Loucy (cell line): ENCODE measurements at regions not wholly inside any gene's neighbourhood (a gene's known extent, or its start where the extent isn't known, plus 50 kb on each side); places are given as distances from the start of the nearest gene placed in this dataset.

Source experiments
- H2AFZ ChIP-seq: fragments of 200-600 bp; sonication (generic); 2 replicates; pipeline ENCODE4 v1.6.0; 2016; ENCODE audit warnings: antibody characterized with exemption, mild to moderate bottlenecking, low read length, moderate library complexity
- H3F3A ChIP-seq: fragments of 200-600 bp; 2 replicates; pipeline ENCODE4 v1.6.0; 2016; ENCODE audit warnings: antibody characterized with exemption, low read depth, mild to moderate bottlenecking
- H3K27me3 ChIP-seq: fragments of 200-600 bp; sonication (generic); 2 replicates; pipeline ENCODE4 v1.6.1; 2014; ENCODE audit warnings: low read length, mild to moderate bottlenecking; ENCODE audit not compliant: insufficient read depth, poor library complexity, severe bottlenecking
- H3K36me3 ChIP-seq: fragments of 200-600 bp; sonication (generic); 2 replicates; pipeline ENCODE4 v1.6.1; 2016; ENCODE audit warnings: low read length; ENCODE audit not compliant: insufficient read depth
- H3K4me1 ChIP-seq: fragments of 200-600 bp; sonication (generic); 2 replicates; pipeline ENCODE4 v1.5.1; 2014; ENCODE audit warnings: low read length, mild to moderate bottlenecking; ENCODE audit not compliant: insufficient read depth, poor library complexity, severe bottlenecking
- H3K4me2 ChIP-seq: fragments of 200-600 bp; sonication (generic); 2 replicates; pipeline ENCODE4 v1.6.0; 2014; ENCODE audit warnings: antibody characterized with exemption, low read length, low read depth, mild to moderate bottlenecking; ENCODE audit not compliant: poor library complexity, severe bottlenecking
- H3K4me3 ChIP-seq: fragments of 200-600 bp; sonication (generic); 2 replicates; pipeline ENCODE4 v1.5.1; 2014; ENCODE audit warnings: low read length, mild to moderate bottlenecking, mixed read lengths; ENCODE audit not compliant: poor library complexity, severe bottlenecking
- H3K79me2 ChIP-seq: fragments of 200-600 bp; sonication (generic); 2 replicates; pipeline ENCODE4 v1.6.1; 2014; ENCODE audit warnings: low read length; ENCODE audit not compliant: insufficient read depth
- H3K9ac ChIP-seq: fragments of 200-600 bp; sonication (generic); 2 replicates; pipeline ENCODE4 v1.6.0; 2014; ENCODE audit warnings: mild to moderate bottlenecking, low read depth, low read length, moderate library complexity; ENCODE audit not compliant: poor library complexity, severe bottlenecking
- H3K9me2 ChIP-seq: fragments of 200-600 bp; sonication (generic); replicated peaks from 2 replicates; pipeline ENCODE4 v1.6.1; 2016; ENCODE audit warnings: low read depth, low read length, mixed read lengths
- H3K9me3 ChIP-seq: fragments of 200-600 bp; sonication (generic); 2 replicates; pipeline ENCODE4 v1.6.1; 2014; ENCODE audit warnings: mild to moderate bottlenecking, antibody characterized with exemption, low read length, low read depth; ENCODE audit not compliant: insufficient read depth
- H4K20me1 ChIP-seq: fragments of 200-600 bp; sonication (generic); 2 replicates; pipeline ENCODE4 v1.6.0; 2014; ENCODE audit warnings: antibody characterized with exemption, low read length, mild to moderate bottlenecking; ENCODE audit not compliant: insufficient read depth, poor library complexity, severe bottlenecking
- EZH2phosphoT487 ChIP-seq: fragments of 200-600 bp; IDR thresholded peaks from 2 replicates; pipeline ENCODE4 v1.6.1; 2018; ENCODE audit warnings: antibody characterized with exemption, mild to moderate bottlenecking, moderate library complexity, borderline replicate concordance
- TF ChIP-seq, protein P1 (sequence below): fragments of 200-600 bp; sonication (generic); conservative IDR thresholded peaks from 2 replicates; pipeline ENCODE4 v1.5.1; 2014; ENCODE audit warnings: mild to moderate bottlenecking, antibody characterized with exemption, low read length

- Histone ChIP-seq H3K9ac (no peak overlapping the region), H2AFZ (no peak overlapping the region), H3K4me3 (no peak overlapping the region), H3K4me1 (no peaks in the 10 kb centered on the region), H3K27me3 (no peaks in the 10 kb centered on the region), H3K9me2 (no peaks in the 10 kb centered on the region), H4K20me1 (no peaks in the 10 kb centered on the region), H3F3A (no peaks in the 10 kb centered on the region), H3K79me2 (no peaks in the 10 kb centered on the region), H3K4me2 (no peak overlapping the region), H3K9me3 (no peaks in the 10 kb centered on the region), H3K36me3 (no peaks in the 10 kb centered on the region)
- TF ChIP-seq, protein P1, sequence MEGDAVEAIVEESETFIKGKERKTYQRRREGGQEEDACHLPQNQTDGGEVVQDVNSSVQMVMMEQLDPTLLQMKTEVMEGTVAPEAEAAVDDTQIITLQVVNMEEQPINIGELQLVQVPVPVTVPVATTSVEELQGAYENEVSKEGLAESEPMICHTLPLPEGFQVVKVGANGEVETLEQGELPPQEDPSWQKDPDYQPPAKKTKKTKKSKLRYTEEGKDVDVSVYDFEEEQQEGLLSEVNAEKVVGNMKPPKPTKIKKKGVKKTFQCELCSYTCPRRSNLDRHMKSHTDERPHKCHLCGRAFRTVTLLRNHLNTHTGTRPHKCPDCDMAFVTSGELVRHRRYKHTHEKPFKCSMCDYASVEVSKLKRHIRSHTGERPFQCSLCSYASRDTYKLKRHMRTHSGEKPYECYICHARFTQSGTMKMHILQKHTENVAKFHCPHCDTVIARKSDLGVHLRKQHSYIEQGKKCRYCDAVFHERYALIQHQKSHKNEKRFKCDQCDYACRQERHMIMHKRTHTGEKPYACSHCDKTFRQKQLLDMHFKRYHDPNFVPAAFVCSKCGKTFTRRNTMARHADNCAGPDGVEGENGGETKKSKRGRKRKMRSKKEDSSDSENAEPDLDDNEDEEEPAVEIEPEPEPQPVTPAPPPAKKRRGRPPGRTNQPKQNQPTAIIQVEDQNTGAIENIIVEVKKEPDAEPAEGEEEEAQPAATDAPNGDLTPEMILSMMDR, result peak; percentile 39
- TF ChIP-seq EZH2phosphoT487, result no peak
Measured at GRCh38 chr3:13145131-13145825, 72.0 kb upstream of the IQSEC1 start.

DNA sequence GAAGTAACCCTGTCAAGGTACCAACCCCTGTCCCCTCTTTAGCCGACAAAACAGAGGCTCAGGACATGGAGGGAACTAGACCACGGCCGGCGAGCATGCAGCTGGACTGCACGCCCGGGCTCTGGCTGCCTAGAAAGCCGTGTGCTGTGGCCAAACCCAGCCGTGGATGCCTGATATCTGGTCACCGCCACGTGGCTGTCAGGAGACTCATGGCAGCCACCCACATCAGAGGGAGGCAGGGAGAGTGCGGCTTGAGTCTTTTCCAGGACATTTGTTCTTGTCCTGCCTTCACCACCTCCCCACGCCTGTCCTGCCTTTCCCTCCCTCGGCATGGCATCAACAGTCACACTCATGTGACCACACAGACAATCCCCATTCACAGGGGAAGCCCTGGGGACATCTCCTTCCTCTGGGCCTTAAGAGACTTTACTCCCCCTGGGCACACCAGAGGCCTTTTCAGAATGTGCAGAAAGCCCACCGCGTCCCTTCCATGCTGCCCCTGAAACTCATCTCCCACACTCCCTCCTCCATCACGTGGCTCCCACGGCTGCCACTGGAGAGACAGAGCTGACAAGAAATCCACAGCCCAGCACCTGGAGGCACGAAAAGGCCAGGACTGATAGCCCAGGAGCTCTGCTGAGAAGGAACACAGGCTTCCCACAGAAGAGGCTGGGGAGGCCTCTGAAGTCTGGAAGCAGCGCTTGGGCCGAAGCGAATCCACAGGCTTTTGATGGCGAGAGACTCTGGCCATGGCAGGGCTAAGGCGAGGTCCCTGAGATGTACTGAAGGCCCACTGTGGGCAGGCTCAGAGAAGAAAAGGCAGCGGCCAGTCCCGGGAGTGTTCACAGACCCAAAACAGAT, 71.2 kb upstream of the IQSEC1 start:
- H3K4me1 ChIP-seq, result no peaks in the 10 kb centered on the region
- no peak overlapping the region for H3K9ac ChIP-seq
- H3K4me3 ChIP-seq, result no peak overlapping the region
- no peaks in the 10 kb centered on the region for H3K27me3 ChIP-seq
- no peaks in the 10 kb centered on the region for H3F3A ChIP-seq
- no peak overlapping the region for H2AFZ ChIP-seq
- TF ChIP-seq EZH2phosphoT487, result no peak
- TF ChIP-seq, protein P1, result no peak
- no peaks in the 10 kb centered on the region for H4K20me1 ChIP-seq
- no peaks in the 10 kb centered on the region for H3K36me3 ChIP-seq
- no peaks in the 10 kb centered on the region for H3K9me2 ChIP-seq
- no peaks in the 10 kb centered on the region for H3K9me3 ChIP-seq
- no peaks in the 10 kb centered on the region for H3K79me2 ChIP-seq
- H3K4me2 ChIP-seq, result no peak overlapping the region

GRCh38 chr3:13143381-13144004, 70.3 kb upstream of the IQSEC1 start:
- no peaks in the 10 kb centered on the region for H4K20me1 ChIP-seq
- no peaks in the 10 kb centered on the region for H3K9me2 ChIP-seq
- no peaks in the 10 kb centered on the region for H3K79me2 ChIP-seq
- no peaks in the 10 kb centered on the region for H3K27me3 ChIP-seq
- no peaks in the 10 kb centered on the region for H3F3A ChIP-seq
- no peaks in the 10 kb centered on the region for H3K9me3 ChIP-seq
- no peak overlapping the region for H3K9ac ChIP-seq
- TF ChIP-seq, protein P1, result no peak
- TF ChIP-seq EZH2phosphoT487, result no peak
- H3K4me3 ChIP-seq, result no peak overlapping the region
- no peak overlapping the region for H3K4me2 ChIP-seq
- no peak overlapping the region for H2AFZ ChIP-seq
- H3K4me1 ChIP-seq, result no peaks in the 10 kb centered on the region
- no peaks in the 10 kb centered on the region for H3K36me3 ChIP-seq
